NCI-H187 (cell line): ENCODE measurements at regions not wholly inside any gene's neighbourhood (a gene's known extent, or its start where the extent isn't known, plus 50 kb on each side); places are given as distances from the start of the nearest gene placed in this dataset.

Experiments used
- DNase-seq, 2 experiments: peaks; one replicate each; lab custom pipeline; 2025; lab: John Stamatoyannopoulos, UW

DNA sequence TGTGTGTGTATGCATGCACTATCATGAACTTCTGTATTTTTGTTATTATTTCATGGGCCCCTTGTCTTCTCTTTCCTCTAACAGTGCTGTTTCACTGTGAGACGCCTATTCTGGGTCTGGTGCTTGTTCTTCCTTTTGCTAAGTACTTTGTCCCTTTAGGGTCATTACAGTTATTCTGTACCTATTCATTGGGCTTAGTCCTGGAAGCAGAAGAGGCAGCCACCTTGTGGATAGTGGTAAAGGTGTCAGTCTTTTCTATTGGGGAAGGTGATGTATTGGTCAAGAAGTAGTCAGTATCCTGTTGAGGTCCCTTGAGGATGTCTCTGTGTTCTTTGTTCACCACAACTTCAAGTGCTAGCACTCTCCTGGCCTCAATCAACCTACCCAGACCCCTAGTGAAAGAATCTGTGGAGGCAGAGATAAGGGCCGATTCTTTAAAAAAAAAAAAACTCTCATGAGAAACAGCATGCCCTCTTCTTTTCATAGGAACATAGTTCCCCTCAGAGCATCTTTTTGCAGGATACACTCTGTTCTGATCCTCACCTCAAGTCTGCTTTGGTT, 593.8 kb downstream of the SPRY1 start:
- DNase-seq: no peak

DNA sequence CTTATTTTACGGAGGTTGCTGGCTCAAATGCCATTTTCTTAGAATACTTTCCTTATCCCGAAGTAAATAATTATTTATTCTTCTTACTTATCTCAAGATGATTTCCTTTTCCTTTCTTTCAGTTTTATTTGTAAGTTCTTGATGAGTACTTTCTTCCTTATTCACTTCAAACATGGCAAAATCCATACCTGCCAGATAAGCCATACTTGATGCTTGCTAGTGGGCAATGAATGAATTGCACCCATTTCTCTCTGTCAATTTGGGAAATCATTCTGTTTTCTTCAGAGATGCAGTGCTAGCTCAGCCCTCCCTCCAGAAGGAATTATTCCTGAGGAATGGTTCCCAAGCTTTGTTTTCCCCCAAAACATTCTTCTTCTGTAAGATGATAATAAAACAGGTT, 598.3 kb downstream of the SPRY1 start:
- no peak for DNase-seq

DNA sequence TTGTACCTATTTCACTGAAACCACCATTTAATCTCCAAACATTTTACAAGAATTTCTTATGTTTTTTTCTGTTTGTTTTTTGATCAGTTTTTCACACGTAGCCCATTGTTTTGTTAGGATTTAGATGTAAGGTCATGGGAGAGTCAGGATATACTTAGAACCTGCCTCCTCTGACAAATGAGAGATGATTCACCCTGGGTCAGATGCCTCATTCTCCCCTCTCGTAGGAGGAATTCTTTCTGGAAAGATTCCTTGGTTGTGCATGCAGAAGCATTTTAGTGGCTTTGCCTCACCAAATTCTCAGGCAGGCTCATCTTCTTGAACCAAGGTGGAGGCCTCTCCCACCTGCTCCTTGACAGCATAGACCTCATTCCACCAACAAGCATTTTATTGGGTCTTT, 599.3 kb downstream of the SPRY1 start:
- no peak for DNase-seq

DNA sequence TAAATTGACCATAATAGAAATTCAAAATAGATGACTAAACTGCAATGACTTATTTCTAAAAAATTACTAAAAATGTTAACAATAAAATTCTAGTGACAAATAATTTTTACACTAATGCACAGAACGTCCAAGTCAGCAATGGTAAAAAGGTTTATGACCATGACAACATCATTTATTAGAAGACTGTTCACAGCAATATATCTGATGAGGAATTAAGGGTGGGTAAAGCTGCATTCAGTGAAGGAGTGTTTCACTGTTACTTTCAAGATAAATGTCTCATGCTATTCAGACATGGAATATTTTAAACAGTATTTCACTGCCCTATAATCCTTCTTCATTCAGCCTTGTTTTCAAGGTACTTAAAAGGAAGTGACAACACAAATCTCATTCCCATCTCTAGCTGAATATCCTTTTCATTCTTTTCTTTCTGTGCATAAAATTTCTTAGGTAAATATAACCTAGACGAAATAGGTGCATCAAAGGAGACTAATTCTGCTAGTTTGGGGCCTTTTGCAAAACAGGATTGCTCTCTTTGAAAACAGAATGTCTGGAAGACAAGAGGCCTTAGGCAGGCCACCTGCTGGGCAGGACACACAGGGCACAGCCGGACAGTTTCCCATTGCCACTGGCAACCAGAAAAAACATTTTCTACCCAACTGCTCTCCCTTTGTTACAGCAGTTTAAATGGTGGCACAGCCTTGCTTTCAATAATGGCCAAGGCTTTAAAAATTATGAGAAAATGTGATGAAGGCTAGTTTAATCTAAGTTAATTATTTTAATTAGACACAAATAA, 600.3 kb downstream of the SPRY1 start:
- no peak for DNase-seq

DNA sequence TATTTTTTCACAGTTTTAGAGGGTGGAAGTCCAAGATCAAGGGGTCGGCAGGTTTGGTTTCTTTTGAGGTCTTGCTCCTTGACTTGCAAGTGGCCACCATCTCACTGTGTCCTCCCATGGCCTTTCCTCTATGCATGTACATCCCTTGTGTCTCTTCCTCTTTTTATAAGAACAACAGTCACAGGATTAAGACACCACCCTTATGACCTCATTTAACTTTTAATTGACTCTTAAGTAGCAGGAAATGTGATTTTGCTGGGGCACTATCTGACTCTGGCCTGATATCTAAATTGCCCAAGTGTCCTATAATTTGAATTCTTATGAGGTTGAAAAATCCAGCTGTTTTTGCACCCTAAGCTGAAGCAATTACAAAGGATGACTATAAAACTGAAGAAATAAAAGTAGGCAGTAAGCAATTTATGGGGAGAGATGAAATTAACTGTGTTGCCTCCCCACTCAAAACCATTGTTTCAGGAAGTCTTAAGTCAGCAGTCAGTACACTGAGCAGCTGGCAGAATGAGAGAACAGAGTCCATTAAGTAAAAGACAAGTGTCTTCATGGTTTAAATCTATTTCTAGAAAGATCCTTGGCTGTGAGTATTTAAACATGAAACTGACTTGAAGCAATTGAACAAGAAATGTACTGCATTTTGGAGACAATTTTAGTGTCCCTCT, 601.3 kb downstream of the SPRY1 start:
- DNase-seq: no peak

DNA sequence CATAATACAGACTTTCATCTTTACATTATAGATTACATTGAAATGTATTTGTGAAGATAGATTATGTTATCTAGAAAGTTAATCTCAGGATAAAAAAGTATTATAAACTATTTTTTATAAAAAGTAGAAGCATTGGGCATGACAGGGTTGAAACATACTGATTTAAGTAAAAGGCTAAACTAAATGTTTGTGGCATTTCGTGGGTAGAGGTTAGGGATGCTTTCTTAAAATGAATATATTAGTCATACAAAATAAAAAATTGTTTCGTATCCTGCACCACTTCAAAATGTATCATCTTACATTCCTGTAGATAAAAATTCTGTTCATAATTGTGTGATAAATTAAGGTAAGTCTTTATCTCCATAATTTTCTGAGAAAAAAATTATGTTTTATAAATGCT, 603.6 kb downstream of the SPRY1 start:
- no peak for DNase-seq

DNA sequence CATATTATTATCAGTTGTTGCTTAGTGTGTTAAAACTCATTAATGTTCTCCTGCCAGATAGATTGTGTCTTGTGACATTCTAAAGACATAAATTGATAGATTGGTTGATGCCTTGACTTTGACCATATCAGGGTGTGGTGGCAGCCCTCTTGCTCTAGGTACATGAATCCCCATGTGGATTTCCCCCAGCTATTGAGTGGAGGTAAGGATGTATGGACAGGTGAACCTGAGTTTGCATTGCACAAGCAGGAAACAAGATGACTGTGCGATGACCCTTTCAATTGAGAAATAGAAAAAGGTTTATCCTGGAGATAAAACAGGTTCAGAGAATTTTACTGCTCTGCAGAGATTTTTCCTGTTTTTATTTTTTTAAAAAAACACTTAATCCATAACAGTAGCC, 619.2 kb downstream of the SPRY1 start:
- no peak for DNase-seq

DNA sequence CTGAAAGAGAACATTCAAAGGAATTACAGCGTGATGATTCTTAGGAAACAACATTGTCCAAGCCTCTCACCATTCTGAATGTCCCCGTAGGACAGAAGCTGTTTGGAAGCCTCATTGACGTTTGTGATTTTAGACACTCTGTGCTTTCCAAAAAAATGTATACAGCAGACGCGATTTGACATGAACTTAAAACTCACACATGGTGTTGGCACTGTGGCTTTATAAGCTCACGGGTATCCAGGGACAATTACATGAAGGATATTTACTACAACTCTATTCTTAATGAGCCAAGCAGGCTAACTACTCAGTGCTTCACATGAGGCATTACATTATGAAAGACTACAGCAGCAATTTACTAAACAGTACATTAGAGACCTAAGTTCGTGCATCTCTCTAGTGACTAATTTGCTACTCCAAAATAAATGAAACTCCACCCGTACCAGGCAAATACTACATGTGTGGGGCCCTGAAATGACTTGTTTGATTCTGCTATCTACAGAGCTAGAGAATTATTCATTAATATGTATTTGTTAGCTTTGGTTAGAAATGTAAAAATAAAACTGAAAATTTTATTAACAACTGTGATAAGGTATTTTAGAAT, 620.7 kb downstream of the SPRY1 start:
- no peak for DNase-seq

DNA sequence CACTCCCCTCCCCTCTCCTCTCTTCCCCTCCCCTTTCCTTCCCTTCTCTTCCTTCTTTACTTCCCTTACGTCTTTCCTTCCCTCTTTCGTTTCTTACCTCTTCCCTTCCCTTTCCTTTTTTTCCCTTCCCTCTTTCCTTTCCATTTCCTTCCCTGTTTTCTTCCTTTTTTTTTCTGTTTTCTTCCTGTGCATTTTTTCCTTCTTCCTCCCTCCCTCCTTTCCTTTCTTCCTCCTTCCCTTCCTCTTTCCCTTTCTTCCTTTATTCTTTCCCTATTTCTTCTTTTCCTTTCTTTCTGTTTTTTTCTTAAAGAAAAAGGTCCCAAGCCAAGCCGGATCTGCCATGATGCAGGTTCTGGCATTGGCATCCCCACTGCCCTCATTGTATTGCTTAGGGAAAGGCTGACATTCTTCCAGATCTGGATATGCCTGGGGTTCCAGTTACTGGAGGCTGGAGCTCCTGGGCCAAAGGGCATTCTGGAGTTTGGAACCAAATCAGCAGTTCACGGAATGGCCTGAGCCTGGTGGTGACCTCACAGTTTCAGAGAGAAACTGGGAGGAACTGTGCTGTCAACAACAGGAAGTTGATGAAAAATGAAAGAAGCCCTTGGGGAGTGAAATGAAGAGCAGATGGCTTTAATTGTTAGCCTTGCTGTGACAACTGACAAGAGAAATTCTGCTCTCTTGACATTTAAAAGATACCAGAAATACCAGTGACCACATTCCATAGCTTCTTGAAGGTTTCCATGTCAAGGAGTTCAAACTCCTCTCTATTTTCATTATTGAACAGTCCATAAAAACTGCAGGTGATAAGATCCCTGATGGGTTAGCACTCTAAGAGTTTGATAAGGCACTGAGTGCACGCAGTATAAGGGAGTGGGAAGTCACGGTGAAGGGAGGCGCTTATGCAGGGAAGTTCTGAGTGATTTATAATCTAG, 622.1 kb downstream of the SPRY1 start:
- DNase-seq: no peak

DNA sequence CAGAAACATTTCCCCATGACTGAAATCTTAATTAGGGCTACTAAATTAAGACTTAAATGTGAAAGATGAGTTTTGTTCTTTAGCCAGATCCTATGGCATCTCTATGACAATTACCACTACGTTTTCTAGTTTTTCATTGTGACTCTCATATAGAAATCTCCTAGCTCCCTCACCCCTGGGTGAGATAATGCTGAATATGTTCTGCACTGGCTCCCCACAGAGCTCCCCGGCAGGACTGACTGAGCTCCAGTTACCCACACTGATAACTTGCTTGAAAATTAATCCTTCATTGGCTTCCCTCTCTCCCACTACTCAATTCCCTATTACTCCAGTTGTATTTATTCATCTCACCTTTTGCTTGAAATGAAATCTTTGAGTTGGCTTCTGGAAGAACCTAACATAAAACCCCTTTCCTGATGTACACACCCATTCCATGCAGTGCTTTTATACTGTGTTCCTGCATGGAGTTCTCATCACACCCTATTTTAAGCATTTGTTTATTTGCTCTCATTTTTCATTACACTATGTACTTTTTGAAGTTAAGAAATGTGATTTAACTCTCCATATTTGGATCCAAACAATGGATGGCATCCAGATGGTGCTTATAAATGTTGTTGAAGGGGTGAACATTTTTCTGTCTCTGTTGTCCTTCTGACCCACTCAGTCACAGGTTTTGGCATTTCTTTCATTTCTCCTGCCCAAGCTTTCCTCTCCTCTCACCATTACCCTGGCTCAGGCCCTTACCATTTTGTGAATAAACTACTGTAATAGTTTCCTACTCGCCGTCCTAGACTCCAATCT, 623.4 kb downstream of the SPRY1 start:
- no peak for DNase-seq

DNA sequence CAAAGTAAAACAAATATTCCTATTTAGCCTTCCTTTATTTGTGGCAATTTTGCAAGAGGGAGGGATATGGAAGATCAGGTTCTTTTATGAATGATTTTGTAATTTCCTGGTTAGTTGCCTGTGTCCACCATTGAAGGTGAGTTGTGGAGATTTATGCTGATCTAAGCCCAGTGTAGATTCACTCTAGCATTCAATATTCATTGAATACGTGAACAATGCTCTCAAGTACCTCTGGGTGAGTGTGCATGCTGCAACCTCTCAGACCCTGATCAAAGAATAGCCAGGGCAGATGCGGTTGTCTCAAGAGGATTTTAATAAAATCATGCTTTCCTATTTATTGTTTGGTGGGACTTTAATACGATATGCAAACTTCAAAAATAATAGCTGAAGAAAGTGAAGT, 628.4 kb downstream of the SPRY1 start:
- DNase-seq: no peak

DNA sequence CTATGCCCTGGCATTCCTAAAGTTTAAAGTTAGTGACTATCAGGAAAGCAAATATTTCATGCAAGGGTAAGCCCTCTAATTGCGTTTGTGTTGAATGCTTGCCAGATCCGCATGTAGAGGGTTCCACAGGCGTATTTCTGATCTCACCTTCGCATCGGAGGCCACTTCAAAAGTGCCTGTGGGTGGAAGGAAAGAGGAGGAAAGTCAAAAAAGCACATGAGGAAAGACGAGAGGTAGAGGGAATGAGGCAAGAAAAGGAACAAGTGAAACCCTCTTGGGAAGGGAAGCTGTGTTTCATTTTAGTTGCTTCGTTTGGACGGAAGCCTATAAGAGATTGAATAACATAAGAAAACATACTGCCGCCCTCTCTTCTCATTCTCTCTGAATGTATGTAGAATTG, 628.8 kb downstream of the SPRY1 start:
- no peak for DNase-seq

DNA sequence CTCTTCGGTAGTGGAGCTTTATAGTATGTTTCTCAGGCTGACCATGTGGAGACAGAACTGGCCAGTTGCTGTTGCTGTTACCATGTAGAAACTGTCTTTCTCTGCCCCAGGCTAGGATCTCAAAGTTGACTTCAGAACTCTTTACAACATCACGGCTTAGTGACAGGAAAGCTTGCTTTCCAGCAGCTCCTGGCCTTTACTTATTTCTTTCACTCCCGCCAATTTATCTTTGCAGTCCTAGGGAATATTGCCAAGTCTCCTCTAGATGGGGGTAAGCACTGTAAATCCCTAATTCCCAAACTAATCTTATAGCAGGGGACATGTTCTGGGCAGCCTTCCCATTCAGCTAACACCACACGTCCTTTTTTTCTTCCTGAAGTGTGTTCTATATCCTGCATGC, 631.6 kb downstream of the SPRY1 start:
- DNase-seq: no peak

DNA sequence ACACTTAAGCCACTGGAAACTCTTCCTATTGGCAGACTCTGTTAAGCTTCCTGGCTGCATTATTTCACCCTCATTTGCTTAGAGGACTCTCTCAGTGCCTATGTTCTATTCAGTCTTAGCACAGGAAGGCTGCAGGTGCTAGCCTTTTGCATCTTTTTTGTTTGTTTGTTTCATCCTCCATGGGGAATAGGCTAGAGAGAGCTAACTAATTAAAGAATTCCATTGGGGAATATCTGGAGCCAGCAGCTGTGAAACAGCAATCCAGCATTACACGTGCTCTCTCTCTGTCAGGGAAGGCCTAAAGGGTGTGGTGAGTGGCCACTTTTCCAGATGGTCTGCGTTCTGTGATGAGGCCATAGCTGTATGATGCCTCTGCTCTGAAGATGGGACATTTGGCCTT, 633.6 kb downstream of the SPRY1 start:
- DNase-seq: no peak

DNA sequence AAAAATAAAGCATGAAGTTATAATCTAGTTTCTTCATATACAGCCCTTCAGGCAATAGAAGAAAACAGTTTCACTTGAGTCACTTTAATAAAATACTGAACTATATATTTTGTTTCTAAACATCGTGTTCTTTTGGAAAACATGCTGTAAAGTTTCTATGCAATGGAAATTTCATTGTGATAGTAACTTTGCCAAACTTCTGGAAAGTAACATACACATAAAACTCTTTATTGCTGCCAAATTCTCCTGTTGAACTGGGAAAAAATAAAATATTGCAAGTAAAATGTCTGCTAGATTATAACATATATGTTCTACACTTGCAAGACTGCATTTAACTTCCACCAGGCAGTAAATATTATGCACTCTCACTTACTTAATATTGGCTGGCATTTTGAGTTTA, 635.4 kb downstream of the SPRY1 start:
- no peak for DNase-seq

DNA sequence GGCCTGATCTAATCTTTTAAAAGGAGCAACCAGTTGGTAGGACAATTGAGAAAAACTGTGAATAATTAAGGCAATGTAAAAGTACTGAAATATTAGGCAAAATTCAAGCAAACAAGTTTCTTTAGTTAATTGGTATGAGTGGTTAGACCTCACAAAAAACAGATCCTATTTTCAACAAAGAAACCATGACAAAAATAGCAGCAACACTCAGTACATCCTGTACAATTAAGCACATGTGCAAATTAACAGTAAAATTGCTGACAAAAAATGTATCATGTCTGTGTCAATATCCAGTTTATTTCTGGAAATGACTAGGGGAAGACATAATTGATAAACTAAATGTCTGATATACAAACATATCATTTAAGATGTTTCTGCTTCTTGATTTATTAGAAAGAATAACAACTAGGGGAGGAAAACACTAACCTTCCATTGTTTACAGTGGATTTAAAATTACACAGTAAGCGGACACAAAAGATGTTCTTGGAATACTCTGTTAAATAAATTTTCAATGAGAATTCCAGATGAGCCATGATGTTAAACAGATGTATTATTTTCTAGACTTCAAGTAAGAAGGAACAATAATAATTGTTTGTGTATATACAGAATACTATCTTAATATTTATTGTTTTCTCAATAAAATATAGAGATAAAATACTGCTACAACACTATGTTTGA, 638.9 kb downstream of the SPRY1 start:
- DNase-seq: no peak

DNA sequence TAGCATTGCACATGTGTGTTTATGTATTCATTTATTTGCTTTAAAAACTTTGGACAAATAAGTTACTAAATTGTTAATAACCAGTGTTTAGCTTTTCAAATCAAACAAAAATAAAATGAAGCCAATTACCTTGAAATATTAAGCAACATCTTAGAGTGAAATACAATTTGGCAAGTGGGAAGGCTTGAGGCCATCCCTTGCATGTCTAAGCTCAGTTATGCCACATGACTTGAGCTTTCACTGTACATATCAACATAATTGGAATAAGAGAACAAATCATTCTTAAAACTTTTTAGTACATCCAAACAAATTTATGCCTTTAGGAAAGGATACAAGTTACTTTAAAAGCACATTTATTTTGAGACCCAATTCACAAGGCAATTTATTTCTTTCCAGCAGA, 640.6 kb downstream of the SPRY1 start:
- no peak for DNase-seq

DNA sequence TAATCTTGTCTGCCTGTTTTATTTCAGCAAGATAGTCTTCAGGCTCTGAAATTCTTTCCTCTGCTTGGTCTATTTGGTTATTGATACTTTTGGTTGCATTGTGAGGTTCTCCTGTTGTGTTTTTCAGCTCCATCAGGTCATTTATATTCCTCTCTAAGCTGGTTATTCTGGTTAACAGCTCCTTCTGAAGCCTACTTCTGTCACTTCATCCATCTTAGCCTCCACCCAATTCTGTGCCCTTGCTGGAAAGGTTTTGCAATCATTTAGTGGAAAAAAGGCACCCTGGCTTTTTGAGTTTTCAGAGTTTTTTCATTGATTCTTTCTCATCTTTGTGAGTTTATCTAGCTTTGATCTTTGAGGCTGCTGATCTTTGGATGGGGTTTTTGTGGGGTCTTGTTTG, 647.7 kb downstream of the SPRY1 start:
- no peak for DNase-seq

DNA sequence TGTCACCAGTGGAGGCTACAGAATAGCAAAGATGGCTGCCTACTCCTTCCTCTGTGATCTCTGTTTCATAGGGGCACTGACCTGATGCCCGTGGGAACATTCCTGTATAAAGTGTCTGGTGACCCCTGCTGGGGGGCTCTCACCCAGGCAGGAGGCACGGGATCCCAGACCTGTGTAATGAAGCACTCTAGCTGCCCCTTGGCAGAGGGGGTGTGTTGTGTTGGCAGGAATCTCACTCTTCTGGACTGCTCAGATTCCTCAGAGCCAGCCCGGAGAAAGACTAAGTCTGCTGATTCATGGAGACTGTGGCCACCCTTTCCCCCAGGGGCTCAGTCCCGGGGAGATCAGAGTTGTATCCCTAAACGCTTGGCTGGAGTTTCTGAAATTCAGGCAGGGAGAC, 648.3 kb downstream of the SPRY1 start:
- no peak for DNase-seq

DNA sequence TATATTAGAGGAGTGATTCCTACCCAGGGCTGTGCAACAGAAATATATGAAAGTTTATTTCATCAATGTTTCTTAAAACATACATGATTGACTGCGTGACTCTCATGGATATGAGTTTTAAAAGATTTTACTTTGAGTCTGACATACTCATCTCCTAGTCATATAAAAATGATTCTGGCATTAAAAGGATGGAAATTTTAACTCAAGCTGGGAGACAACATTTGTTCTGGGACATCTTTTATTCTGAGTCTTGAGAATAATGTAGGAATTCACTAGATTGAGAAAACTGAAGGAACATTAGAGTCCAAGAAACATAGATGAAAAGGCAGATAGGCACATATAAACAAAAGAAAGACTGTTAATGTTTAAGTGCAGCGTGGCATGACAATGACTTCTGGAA, 649.6 kb downstream of the SPRY1 start:
- DNase-seq: no peak
